NCI-H1436 treated with DMSO at 0.1 percent for 48 hours (cell line): ENCODE measurements at regions not wholly inside any gene's neighbourhood (a gene's known extent, or its start where the extent isn't known, plus 50 kb on each side); places are given as distances from the start of the nearest gene placed in this dataset.

ENCODE experiments used
- DNase-seq: peaks from one replicate; lab custom pipeline; 2025; lab: John Stamatoyannopoulos, UW

DNA sequence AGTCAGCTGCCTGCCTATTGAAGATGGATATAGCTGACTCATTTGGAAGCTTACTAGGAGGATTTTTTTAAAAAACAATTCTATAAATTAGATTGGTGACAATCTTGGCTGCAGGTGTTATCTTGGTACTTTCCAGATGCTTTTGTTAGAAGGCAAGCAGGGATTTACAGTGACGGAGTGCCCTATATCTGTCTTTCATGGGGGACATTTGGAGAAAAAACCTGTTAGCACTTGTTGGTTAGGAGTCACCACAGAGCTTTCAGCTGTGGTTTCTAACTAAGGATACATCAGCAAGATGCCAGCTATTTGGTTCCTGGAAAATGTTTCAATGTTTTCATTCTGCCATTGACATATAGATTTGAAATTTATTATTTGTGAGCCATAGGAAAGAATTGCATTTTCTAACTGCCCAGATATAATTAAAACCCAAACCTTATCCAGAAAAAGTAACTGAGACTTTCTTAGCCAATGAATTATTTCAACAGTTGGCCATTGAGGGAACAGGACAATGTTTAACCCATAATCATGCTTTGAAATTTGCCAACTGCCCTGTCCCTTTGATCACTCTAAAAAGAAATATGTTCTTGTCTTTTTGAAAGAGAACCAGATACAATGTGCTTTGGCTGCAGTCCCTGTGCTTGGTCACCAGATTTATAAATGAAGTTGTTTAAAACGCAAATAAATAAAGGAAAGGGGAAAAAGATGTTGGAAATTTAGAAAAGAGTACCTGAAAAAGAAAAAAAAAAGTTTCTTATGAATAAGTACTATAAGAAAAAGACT is 761.0 kb upstream of the CXADR start:
- no peak for DNase-seq

DNA sequence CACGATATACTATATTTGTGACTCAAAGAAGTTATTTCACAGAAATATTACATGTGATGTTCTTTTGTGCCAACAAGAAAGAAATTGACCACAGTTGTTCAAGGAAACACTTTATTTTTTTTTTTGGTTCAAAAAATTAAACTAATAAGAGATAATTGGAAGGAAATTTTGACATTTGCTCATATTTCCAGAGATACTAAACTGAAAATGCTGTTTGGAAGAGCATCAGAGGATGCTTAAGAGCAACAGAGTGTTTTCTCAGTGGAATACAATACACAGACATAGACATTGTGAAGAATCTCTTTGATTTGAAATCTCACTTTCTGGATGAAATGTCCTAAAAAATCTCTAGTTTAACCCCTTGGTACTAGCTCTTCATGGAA is 760.4 kb upstream of the CXADR start:
- DNase-seq: no peak

DNA sequence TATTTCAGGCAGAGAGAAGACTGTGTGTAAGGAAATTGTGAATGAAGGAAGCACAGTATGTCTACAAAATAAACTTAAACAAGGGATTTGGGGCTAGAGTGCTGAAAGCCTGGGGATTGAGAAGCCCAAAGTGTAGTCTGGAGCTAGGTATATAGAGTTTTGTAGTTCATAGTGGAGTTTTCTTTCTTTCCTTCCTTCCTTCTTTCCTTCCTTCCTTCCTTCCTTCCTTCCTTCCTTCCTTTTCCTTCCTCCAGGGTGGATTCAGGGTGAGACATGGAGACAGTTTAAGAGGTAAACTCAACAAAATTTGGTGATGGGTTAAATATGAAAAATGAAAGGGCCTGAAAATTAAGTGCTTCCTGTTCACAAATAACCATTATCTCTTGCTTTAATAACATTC is 757.8 kb upstream of the CXADR start:
- no peak for DNase-seq

DNA sequence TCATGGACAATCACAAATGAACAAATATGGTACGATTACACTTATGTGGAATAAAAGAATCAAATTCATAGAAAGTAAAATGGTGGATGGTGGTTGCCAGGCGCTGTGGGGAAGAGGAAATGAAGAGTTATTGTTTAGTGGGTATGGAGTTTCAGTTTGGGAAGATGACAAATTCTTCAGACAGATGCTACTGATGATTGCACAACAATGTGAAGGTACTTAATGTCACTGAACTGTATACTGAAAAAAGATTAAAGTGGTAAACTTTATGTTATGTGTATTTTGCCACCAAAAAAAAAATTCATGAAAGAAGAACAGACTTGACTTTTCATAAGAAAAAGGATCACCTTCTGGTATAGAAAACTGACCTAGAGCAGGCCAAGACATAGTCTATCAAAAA is 745.6 kb upstream of the CXADR start:
- no peak for DNase-seq

GRCh38 chr21:16768096-16768495 is 744.7 kb upstream of the CXADR start:
- DNase-seq: no peak

DNA sequence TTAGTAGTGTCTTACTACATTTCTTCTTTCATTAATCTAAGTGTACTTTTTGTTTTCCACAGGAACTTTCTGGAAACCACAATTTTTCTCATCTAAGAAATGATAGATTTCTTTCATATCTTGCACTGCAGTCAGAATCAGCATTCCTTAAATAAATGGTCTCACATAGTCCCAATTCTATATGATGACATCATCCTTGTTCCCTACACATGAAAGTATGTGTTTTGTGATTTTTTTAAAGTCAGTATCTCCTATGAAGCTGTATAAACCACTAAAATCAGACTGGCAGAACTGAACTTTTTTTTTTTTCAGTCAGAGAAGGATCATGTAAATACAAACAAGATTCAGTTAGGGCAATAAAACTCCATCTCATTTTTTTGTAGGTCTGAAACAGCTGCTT is 742.6 kb upstream of the CXADR start:
- no peak for DNase-seq

DNA sequence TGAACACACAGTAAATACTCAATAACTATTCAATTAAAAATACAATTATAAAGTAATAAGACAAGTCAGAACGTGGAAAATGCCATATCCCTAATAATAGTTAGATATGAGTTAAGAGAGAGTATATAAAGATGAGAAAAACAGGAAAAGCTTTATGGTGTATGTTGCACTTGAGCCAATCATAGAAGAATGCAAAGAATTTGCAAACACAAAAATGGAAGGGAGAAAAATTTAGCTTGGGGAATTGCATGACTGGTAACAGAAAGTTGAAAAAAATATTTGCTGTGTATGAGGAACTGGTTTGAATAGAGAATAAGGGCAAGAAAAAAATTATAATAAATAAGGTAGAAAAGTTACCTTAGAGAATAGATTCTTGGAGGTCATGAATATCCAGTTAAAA is 739.6 kb upstream of the CXADR start:
- DNase-seq: no peak

DNA sequence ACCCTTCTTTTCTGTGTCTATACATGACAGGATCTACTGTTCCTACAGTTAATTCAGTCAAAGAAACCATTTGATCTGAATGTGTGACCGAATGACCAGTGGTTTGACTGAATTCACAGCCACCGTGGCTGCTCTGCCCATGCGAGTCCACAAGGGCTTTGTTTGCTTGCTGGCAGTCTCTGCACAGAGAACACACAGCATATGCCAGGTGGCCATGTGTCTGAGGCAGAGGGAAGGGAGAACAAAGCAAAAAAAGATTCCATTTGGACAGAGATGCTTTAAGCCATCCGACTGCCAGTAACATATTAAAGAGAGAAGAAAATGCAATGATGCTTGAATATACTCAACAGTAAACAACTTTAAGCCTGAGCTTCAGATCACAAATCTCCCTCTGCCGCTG is 737.8 kb upstream of the CXADR start:
- DNase-seq: no peak

GRCh38 chr21:16777041-16777720 is 735.7 kb upstream of the CXADR start:
- no peak for DNase-seq

- DNase-seq: no peak
These were observed 724.3 kb upstream of the CXADR start for GRCh38 chr21:16788584-16788983.

GRCh38 chr21:16789636-16790035 is 723.2 kb upstream of the CXADR start:
- DNase-seq: no peak

GRCh38 chr21:16792101-16792500 is 720.7 kb upstream of the CXADR start:
- DNase-seq: no peak

DNA sequence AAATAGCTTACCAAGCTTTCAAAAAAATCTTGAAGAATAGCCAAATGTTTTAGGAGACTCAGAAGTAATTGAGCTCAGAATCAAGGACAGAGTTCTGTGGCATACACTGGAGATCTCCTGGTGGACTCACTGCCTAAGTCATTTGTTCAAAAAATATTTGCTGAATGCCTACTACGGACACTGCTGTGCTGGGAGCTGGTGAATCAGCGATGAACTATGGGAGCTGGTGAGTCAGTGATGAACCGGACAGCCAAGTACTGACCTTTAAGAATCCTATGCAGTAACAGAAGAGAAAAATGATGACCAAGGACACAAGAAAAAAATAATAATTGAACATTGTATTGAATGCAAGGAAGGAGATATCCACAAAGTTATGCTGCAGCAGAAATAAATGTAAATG is 717.9 kb upstream of the CXADR start:
- DNase-seq: no peak

DNA sequence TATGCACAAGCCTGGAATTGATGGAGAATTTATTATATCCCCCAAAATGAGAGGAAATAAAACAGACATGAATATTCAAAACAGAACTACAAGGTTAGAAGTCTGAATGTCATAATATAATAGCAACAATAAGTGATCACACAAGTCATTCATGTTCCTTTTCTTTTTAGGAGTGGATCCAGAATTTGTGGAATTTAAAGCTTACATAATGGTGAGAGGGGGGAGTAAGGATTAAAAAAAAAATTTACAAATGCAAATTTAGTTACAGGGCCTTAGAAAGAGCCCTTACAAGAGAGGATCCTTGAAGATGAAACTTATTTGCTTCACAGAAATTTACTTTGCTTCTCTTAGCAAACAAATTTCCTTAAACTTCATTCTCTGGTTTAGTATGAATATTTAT is 716.1 kb upstream of the CXADR start:
- DNase-seq: no peak

- DNase-seq: no peak
These were observed 715.3 kb upstream of the CXADR start for GRCh38 chr21:16797540-16797939.

GRCh38 chr21:16797966-16798365 is 714.9 kb upstream of the CXADR start:
- no peak for DNase-seq

- no peak for DNase-seq
These were observed 712.1 kb upstream of the CXADR start for GRCh38 chr21:16800536-16801275.

- DNase-seq: no peak
These were observed 701.8 kb upstream of the CXADR start for GRCh38 chr21:16811011-16811410.

- no peak for DNase-seq
These were observed 700.9 kb upstream of the CXADR start for GRCh38 chr21:16811970-16812369.

DNA sequence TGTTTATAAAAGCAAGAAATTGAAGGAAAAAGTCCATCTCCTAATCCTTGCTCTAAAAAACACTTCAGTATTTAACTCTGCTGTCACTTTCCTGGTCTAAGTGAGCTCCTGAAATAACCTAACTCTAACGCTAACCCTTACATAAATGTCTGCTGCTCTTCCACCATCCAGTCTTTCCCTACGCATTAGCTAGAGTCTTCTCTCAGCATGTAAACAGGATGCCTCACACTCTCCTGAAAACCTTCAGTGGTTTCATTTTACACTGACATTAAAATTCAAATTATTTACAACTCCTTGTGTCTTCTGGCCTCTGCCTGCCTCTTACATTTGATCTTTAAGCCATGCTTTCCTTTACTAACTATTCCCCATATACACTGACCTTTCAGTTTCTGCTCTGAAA is 697.6 kb upstream of the CXADR start:
- DNase-seq: no peak

- no peak for DNase-seq
These were observed 691.3 kb upstream of the CXADR start for GRCh38 chr21:16821588-16821987.

GRCh38 chr21:16829532-16829931 is 683.3 kb upstream of the CXADR start:
- no peak for DNase-seq

DNA sequence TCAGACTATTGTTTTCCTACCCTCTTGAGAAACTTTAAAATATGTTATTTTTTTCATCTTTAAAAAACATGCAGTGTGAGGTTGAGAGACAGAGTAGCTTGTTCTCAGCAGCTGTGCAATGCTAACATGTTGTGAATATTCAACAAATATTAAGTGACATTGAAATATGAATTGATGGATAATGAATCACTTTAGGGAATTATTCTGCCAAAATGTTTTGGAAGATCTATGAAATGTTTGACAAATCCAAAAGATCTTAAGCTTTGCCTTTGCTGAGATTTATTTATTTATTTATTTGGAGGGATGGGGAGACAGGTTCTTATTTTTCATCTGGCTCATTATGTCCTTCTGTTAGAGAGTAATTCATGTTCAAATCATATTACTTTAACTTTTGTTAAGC is 680.1 kb upstream of the CXADR start:
- no peak for DNase-seq
